ENCODE measurements at regions not wholly inside any gene's neighbourhood (a gene's known extent, or its start where the extent isn't known, plus 50 kb on each side); places are given as distances from the start of the nearest gene placed in this dataset.

DNA sequence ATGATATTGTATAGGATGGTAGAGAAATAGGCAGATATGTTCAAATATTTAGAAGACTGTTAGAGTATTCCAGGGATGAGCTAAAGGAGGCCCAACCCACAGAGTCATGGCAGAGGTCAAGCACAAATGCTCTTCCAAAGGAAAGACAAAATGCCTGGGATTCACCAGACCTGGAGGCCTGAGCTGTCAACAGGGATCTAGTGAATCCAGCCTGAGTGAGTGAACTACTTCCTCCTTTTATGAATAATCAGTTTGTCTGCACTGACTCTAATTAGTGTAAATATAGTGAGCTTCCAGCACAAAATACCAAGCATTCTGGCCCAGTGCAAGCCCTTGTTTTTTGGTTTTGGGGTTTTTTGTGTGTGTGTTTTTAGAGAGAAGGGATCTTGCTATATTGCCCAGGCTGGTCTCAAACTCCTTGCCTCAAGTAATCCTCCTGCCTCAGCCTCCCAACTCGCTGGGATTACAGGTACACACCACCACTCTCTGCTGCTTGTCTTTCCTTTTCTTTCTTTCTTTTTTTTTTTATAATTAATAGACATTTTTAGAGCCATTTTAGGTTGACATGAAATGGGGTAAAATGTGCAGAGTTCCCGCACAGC is 244.4 kb downstream of the SKIDA1 start:
- H2AFZ ChIP-seq (ENCODE audit: low read length) = no peak overlapping the region

More for the DNA sequence above, 244.4 kb downstream of the SKIDA1 start:
- H4K8ac ChIP-seq (ENCODE audit: extremely low read depth, insufficient read depth, low read length) = no peak overlapping the region
- H3K36me3 ChIP-seq (ENCODE audit: control insufficient read depth in 2 of 4, insufficient read depth in 4 of 4, low read length in 3 of 4) = no peaks in the 10 kb centered on the region
- 26% methylated on average over 2 of the region's 2 CpGs; no CpG with 5 or more reads in 1 of the 2 experiments for WGBS, 2 experiments (ENCODE audit: extremely low coverage in 1 of 2, insufficient coverage in 1 of 2, insufficient read length in 1 of 2, insufficient replicate concordance in 2 of 2, low coverage in 1 of 2, low lambda C conversion rate in 2 of 2, missing lambda C conversion rate in 1 of 2)
- H3K23me2 ChIP-seq (ENCODE audit: low read depth, low read length) = no peaks in the 10 kb centered on the region
- H3K4me3 ChIP-seq (ENCODE audit: extremely low read depth in 1 of 4, insufficient read depth in 2 of 4, low read depth in 3 of 4, low read length in 4 of 4) = peak overlapping the region in 1 of 4 experiments; percentile 37; a peak in 2 of 8 replicates
- no peaks in the 10 kb centered on the region for H3K27me3 ChIP-seq (replicated peaks in 1 of 4; ENCODE audit: control insufficient read depth in 3 of 4, extremely low read depth in 1 of 4, insufficient read depth in 3 of 4, low read length in 3 of 4)
- CTCF ChIA-PET (ENCODE audit: partially characterized antibody) = interaction anchor here (0.6 to 5.2 kb wide), 4 partner anchors 208 to 239 kb away, joined by 3 to 46 read pairs (median 22); no protein-coding TSS in a partner anchor
- peak overlapping the region; percentile 94 for H2BK20ac ChIP-seq (ENCODE audit: low read length)
- H3K27ac ChIP-seq (ENCODE audit: low read depth, low read length) = peak overlapping the region; percentile 89
- H3K4me2 ChIP-seq (ENCODE audit: insufficient read depth in 1 of 2, low read depth in 2 of 2, low read length in 2 of 2) = peak overlapping the region; percentile 57 to 78
- H3K79me1 ChIP-seq (ENCODE audit: low read depth, low read length) = no peaks in the 10 kb centered on the region
- H2AK5ac ChIP-seq (ENCODE audit: low read depth, low read length) = peak overlapping the region; percentile 98; the same call in 1 of the 2 replicates
- H3K14ac ChIP-seq (ENCODE audit: insufficient read length) = no peak overlapping the region
- peak overlapping the region; percentile 93 for H2BK120ac ChIP-seq (replicated peaks; ENCODE audit: low read depth, low read length)
- no peak overlapping the region; a peak in 1 of 7 replicates for H3K9ac ChIP-seq (replicated peaks in 1 of 4; ENCODE audit: extremely low read depth in 1 of 4, low read depth in 3 of 4, low read length in 3 of 4)
- peak overlapping the region; percentile 92 for H4K5ac ChIP-seq (ENCODE audit: insufficient read length, low read depth, low read length)
- H3K4me1 ChIP-seq (replicated peaks in 1 of 4; ENCODE audit: control insufficient read depth in 3 of 4, insufficient read depth in 4 of 4, low read length in 3 of 4) = peaks cover 8 to 39% (median 32%) of the 10 kb centered on the region in 4 experiments; a peak in 6 of 7 replicates
- H3K23ac ChIP-seq (ENCODE audit: insufficient read length) = no peak overlapping the region
- H3K79me2 ChIP-seq (ENCODE audit: control insufficient read depth in 1 of 2, insufficient read depth in 2 of 2, low read length in 2 of 2) = 0 out of 4 replicates have a peak, but pooled peaks cover 0 to 6% of the 10 kb centered on the region in 2 experiments
- TF ChIP-seq RFX5 (IDR thresholded peaks at IDR 0.05; ENCODE audit: borderline replicate concordance, low read depth, low read length) = no peak
- TF ChIP-seq KDM1A (IDR thresholded peaks at IDR 0.05; ENCODE audit: borderline replicate concordance, low read length) = peak; percentile 82
- no peak overlapping the region for H3K4ac ChIP-seq (replicated peaks; ENCODE audit: insufficient read length, low read depth, low read length)
- H2BK12ac ChIP-seq (ENCODE audit: low read depth, low read length) = peak overlapping the region; percentile 91
- peak overlapping the region; percentile 95 for H3K18ac ChIP-seq (ENCODE audit: extremely low read depth, low read length)
- DNase-seq (ENCODE audit: low read depth in 1 of 2, low spot score in 2 of 2) (no peak), FAIRE-seq (no peak)
- H2BK15ac ChIP-seq (ENCODE audit: low read length) = no peak overlapping the region
- H3K9me3 ChIP-seq (ENCODE audit: insufficient read depth in 2 of 2, low read depth in 1 of 2, low read length in 1 of 2) = no peaks in the 10 kb centered on the region
- peak overlapping the region; percentile 89 for H2BK5ac ChIP-seq (ENCODE audit: low read depth, low read length)
- POLR2A ChIA-PET (ENCODE audit: partially characterized antibody) = interaction anchor here (0.8 to 2.1 kb wide), 2 partner anchors 16 to 215 kb away, joined by 4 to 11 read pairs; no protein-coding TSS in a partner anchor
- peak overlapping the region; percentile 71 for H3K56ac ChIP-seq (replicated peaks; ENCODE audit: insufficient read length, low read depth, low read length)
- no peaks in the 10 kb centered on the region for H4K20me1 ChIP-seq (replicated peaks in 1 of 2; ENCODE audit: control insufficient read depth in 1 of 2, insufficient read depth in 2 of 2, low read length in 2 of 2)
- H4K91ac ChIP-seq (replicated peaks; ENCODE audit: insufficient read length, low read length) = peak overlapping the region; percentile 81
